MCF 10A (cell line): ENCODE measurements at regions not wholly inside any gene's neighbourhood (a gene's known extent, or its start where the extent isn't known, plus 50 kb on each side); places are given as distances from the start of the nearest gene placed in this dataset.

Experiments used
- BruUV-seq: library from RNA; stranded (reverse); fragments of 400-500 nt; replicated peaks from 2 replicates; lab custom pipeline; 2021; lab: Mats Ljungman, UMichigan
- CTCF ChIA-PET: fragments of 300-600 bp; sonication (Branson Sonifier 250); formaldehyde crosslinking; extraction: SDS; loops from one replicate; lab custom pipeline; 2021; ENCODE audit warnings: antibody characterized with exemption, inconsistent platforms; lab: Yijun Ruan, JAX
- POLR2A ChIA-PET: fragments of 300-600, 350-650 bp; sonication (Branson Sonifier 250); formaldehyde crosslinking; extraction: SDS; loops from one replicate; lab custom pipeline; 2020; ENCODE audit warnings: antibody characterized with exemption, inconsistent platforms; lab: Yijun Ruan, JAX
- DNase-seq: peaks from one replicate; pipeline ENCODE4 v3.0.0-alpha.2; 2018; ENCODE audit not compliant: unreplicated experiment
- H3K27ac Mint-ChIP-seq: one replicate; pipeline ENCODE4 v1.8.0; 2022; ENCODE audit warnings: mild to moderate bottlenecking, low read depth, mixed read lengths; ENCODE audit not compliant: unreplicated experiment
- H3K27me3 Mint-ChIP-seq: one replicate; pipeline ENCODE4 v1.8.0; 2022; ENCODE audit warnings: mixed read lengths; ENCODE audit not compliant: insufficient read depth, unreplicated experiment
- H3K36me3 Mint-ChIP-seq: one replicate; pipeline ENCODE4 v1.8.0; 2022; ENCODE audit warnings: mild to moderate bottlenecking, moderate library complexity, mixed read lengths; ENCODE audit not compliant: insufficient read depth, unreplicated experiment
- H3K4me1 Mint-ChIP-seq: one replicate; pipeline ENCODE4 v1.8.0; 2022; ENCODE audit warnings: mixed read lengths; ENCODE audit not compliant: insufficient read depth, unreplicated experiment
- H3K4me3 Mint-ChIP-seq: one replicate; pipeline ENCODE4 v1.8.0; 2022; ENCODE audit warnings: mild to moderate bottlenecking, moderate library complexity, mixed read lengths; ENCODE audit not compliant: unreplicated experiment
- H3K9me3 Mint-ChIP-seq: one replicate; pipeline ENCODE4 v1.8.0; 2022; ENCODE audit warnings: mixed read lengths; ENCODE audit not compliant: unreplicated experiment
- CTCF ChIP-seq: fragments of 200-600 bp; IDR thresholded peaks from one replicate; pipeline ENCODE4 v1.8.0; 2022; ENCODE audit warnings: antibody characterized with exemption, mild to moderate bottlenecking; ENCODE audit not compliant: unreplicated experiment
- intact Hi-C: fragments of 100-400 bp; cut with micrococcal nuclease; formaldehyde crosslinking; loops from 2 replicates; pipeline ENCODE4 v1.14.1; 2022

- Mint-ChIP-seq H3K4me1 (no peaks in the 10 kb centered on the region), H3K4me3 (no peak overlapping the region), H3K27ac (no peak overlapping the region), H3K36me3 (peaks cover under 1% of the 10 kb centered on the region), H3K9me3 (no peaks in the 10 kb centered on the region), H3K27me3 (no peaks in the 10 kb centered on the region)
- no peak for TF ChIP-seq CTCF
- BruUV-seq = no TSS peak
- CTCF ChIA-PET = interaction anchor here (0.6 kb wide), 1 partner anchor 71 kb away, joined by 4 read pairs; no protein-coding TSS in a partner anchor
- POLR2A ChIA-PET = no interaction called here
- DNase-seq = no peak
- intact Hi-C loops = no loop called here
These were observed 58.2 kb downstream of the RPRM start for GRCh38 chr2:153420394-153420793.

GRCh38 chr2:153417077-153417476 lies 61.5 kb downstream of the RPRM start:
- no peak for DNase-seq
- ChIA-PET POLR2A (no interaction called here), CTCF (no interaction called here)
- Mint-ChIP-seq H3K4me3 (no peak overlapping the region), H3K27ac (no peak overlapping the region), H3K36me3 (peaks cover 6% of the 10 kb centered on the region), H3K9me3 (no peaks in the 10 kb centered on the region), H3K4me1 (no peaks in the 10 kb centered on the region), H3K27me3 (no peaks in the 10 kb centered on the region)
- BruUV-seq = no TSS peak
- intact Hi-C loops = no loop called here
- TF ChIP-seq CTCF = no peak

- BruUV-seq = no TSS peak
- peaks cover 6% of the 10 kb centered on the region for H3K36me3 Mint-ChIP-seq
- no peak overlapping the region for H3K27ac Mint-ChIP-seq
- intact Hi-C loops = no loop called here
- no peaks in the 10 kb centered on the region for H3K9me3 Mint-ChIP-seq
- no peak overlapping the region for H3K4me3 Mint-ChIP-seq
- TF ChIP-seq CTCF = no peak
- H3K4me1 Mint-ChIP-seq = no peaks in the 10 kb centered on the region
- CTCF ChIA-PET = no interaction called here
- DNase-seq = peak; percentile 39
- no peaks in the 10 kb centered on the region for H3K27me3 Mint-ChIP-seq
- POLR2A ChIA-PET = no interaction called here
These were observed 62.5 kb downstream of the RPRM start for GRCh38 chr2:153416071-153416470.

GRCh38 chr2:153408710-153409385 lies 69.7 kb downstream of the RPRM start:
- ChIA-PET POLR2A (no interaction called here), CTCF (interaction anchor here (0.6 to 1.1 kb wide), 4 partner anchors 21 to 670 kb away, joined by 3 read pairs; partner anchors contain the start of gene RPRM)
- Mint-ChIP-seq H3K4me1 (peaks cover 14% of the 10 kb centered on the region), H3K4me3 (no peak overlapping the region), H3K27me3 (no peaks in the 10 kb centered on the region), H3K9me3 (no peaks in the 10 kb centered on the region), H3K36me3 (no peaks in the 10 kb centered on the region), H3K27ac (no peak overlapping the region)
- BruUV-seq = TSS peak; percentile 58
- intact Hi-C loops = loop anchor here (5.0 kb wide), 1 partner anchor 352 kb away; no protein-coding TSS in a partner anchor
- TF ChIP-seq CTCF = no peak
- DNase-seq = peak; percentile 64
